IMR-90 (cell line): ENCODE measurements at regions not wholly inside any gene's neighbourhood (a gene's known extent, or its start where the extent isn't known, plus 50 kb on each side); places are given as distances from the start of the nearest gene placed in this dataset.

Experiments
- ATAC-seq: fragments of 200-7000 bp; cut with Tn5 transposase; 2 replicates; pipeline ENCODE4 v1.9.1; 2020; ENCODE audit warnings: low read depth, mild to moderate bottlenecking, moderate library complexity
- BruUV-seq: library from RNA; stranded (reverse); fragments of 400-500 nt; replicated peaks from 2 replicates; lab custom pipeline; 2021; lab: Mats Ljungman, UMichigan
- CTCF ChIA-PET: fragments of 300-600 bp; formaldehyde crosslinking; extraction: SDS; loops from one replicate; lab custom pipeline; 2021; ENCODE audit warnings: antibody characterized with exemption; lab: Yijun Ruan, JAX
- POLR2A ChIA-PET: fragments of 300-600 bp; sonication (Branson Sonifier 250); formaldehyde crosslinking; loops from one replicate; lab custom pipeline; 2022; ENCODE audit warnings: antibody characterized with exemption; ENCODE audit not compliant: unreplicated experiment; lab: Charles Lee
- DNase-seq: peaks from one replicate; pipeline ENCODE4 v3.0.0; 2013
- H2AFZ ChIP-seq: replicated peaks from 2 replicates; pipeline ENCODE3; 2013; ENCODE audit warnings: low read length, mild to moderate bottlenecking; ENCODE audit not compliant: poor library complexity
- H2AK5ac ChIP-seq: 2 replicates; pipeline ENCODE4 v1.6.1; 2013; ENCODE audit warnings: low read depth, low read length, inconsistent platforms
- H2AK9ac ChIP-seq: replicated peaks from 2 replicates; pipeline ENCODE3; 2013; ENCODE audit warnings: mild to moderate bottlenecking, low read depth, low read length, moderate library complexity; ENCODE audit not compliant: poor library complexity
- H2BK120ac ChIP-seq: 2 replicates; pipeline ENCODE4 v1.6.1; 2013; ENCODE audit warnings: low read depth, low read length, inconsistent platforms
- H2BK15ac ChIP-seq: 3 replicates; pipeline ENCODE4 v1.6.1; 2013; ENCODE audit warnings: low read depth, low read length, inconsistent platforms
- H2BK20ac ChIP-seq: 2 replicates; pipeline ENCODE4 v1.6.1; 2013; ENCODE audit warnings: low read depth, mild to moderate bottlenecking, inconsistent platforms, low read length, moderate library complexity
- H2BK5ac ChIP-seq: 2 replicates; pipeline ENCODE4 v1.6.1; 2013; ENCODE audit warnings: mild to moderate bottlenecking, low read depth, low read length, inconsistent platforms; ENCODE audit not compliant: poor library complexity, severe bottlenecking
- H3K14ac ChIP-seq: replicated peaks from 2 replicates; pipeline ENCODE4 v1.6.1; 2013; ENCODE audit warnings: low read depth, low read length, inconsistent platforms
- H3K18ac ChIP-seq: 2 replicates; pipeline ENCODE4 v1.6.1; 2013; ENCODE audit warnings: low read depth, low read length, control low read depth
- H3K23ac ChIP-seq: 2 replicates; pipeline ENCODE4 v1.6.1; 2013; ENCODE audit warnings: low read depth, low read length, inconsistent platforms
- H3K27ac ChIP-seq: 2 replicates; pipeline ENCODE4 v1.5.1; 2013; ENCODE audit warnings: mild to moderate bottlenecking, control low read depth, low read length; ENCODE audit not compliant: insufficient read depth
- H3K27me3 ChIP-seq: 2 replicates; pipeline ENCODE4 v1.6.1; 2013; ENCODE audit warnings: low read length; ENCODE audit not compliant: control insufficient read depth, insufficient read depth
- H3K36me3 ChIP-seq: 2 replicates; pipeline ENCODE4 v1.6.1; 2013; ENCODE audit warnings: low read length, mixed read lengths; ENCODE audit not compliant: control insufficient read depth, insufficient read depth
- H3K4ac ChIP-seq: 2 replicates; pipeline ENCODE4 v1.6.1; 2013; ENCODE audit warnings: low read depth, low read length, inconsistent platforms
- H3K4me1 ChIP-seq: 2 replicates; pipeline ENCODE4 v1.6.1; 2013; ENCODE audit warnings: low read length, mixed read lengths; ENCODE audit not compliant: control insufficient read depth, insufficient read depth
- H3K4me2 ChIP-seq: 2 replicates; pipeline ENCODE4 v1.6.1; 2013; ENCODE audit warnings: low read depth, mild to moderate bottlenecking, control low read depth, low read length, moderate library complexity
- H3K4me3 ChIP-seq: 2 replicates; pipeline ENCODE4 v1.5.1; 2013; ENCODE audit warnings: low read depth, mild to moderate bottlenecking, control low read depth, low read length, moderate library complexity; ENCODE audit not compliant: insufficient read depth
- H3K56ac ChIP-seq: 2 replicates; pipeline ENCODE4 v1.6.1; 2013; ENCODE audit warnings: low read length, inconsistent platforms; ENCODE audit not compliant: insufficient read depth; ENCODE audit errors: extremely low read depth
- H3K79me1 ChIP-seq, 2 experiments: 2 replicates each; pipeline ENCODE4 v1.6.1; 2013; ENCODE audit warnings: low read length in 2 of 2, inconsistent platforms in 1 of 2, low read depth in 1 of 2
- H3K9ac ChIP-seq: 2 replicates; pipeline ENCODE4 v1.6.1; 2013; ENCODE audit warnings: low read depth, low read length, control low read depth
- H3K9me1 ChIP-seq: 2 replicates; pipeline ENCODE4 v1.6.1; 2013; ENCODE audit warnings: low read length, inconsistent platforms; ENCODE audit not compliant: insufficient read depth
- H3K9me3 ChIP-seq: 2 replicates; pipeline ENCODE4 v1.6.1; 2013; ENCODE audit warnings: low read length; ENCODE audit not compliant: control insufficient read depth, insufficient read depth
- H4K20me1 ChIP-seq: 2 replicates; pipeline ENCODE4 v1.6.1; 2013; ENCODE audit warnings: low read length, inconsistent platforms; ENCODE audit not compliant: insufficient read depth
- H4K5ac ChIP-seq: 2 replicates; pipeline ENCODE4 v1.6.1; 2013; ENCODE audit warnings: mild to moderate bottlenecking, low read depth, low read length, control low read depth
- H4K8ac ChIP-seq, 2 experiments: 2 replicates each; pipeline ENCODE4 v1.6.1; 2013; ENCODE audit warnings: low read depth in 2 of 2, low read length in 2 of 2, control low read depth in 1 of 2, inconsistent platforms in 1 of 2
- H4K91ac ChIP-seq: 2 replicates; pipeline ENCODE4 v1.6.1; 2013; ENCODE audit warnings: low read depth, low read length, inconsistent platforms; ENCODE audit not compliant: insufficient read depth
- BHLHE40 ChIP-seq: fragments of 150-350 bp; IDR thresholded peaks from 2 replicates; pipeline ENCODE4 v1.6.1; 2016; ENCODE audit warnings: mild to moderate bottlenecking, low read depth, low read length
- CEBPB ChIP-seq: IDR thresholded peaks from 2 replicates; pipeline ENCODE4 v1.6.1; 2012; ENCODE audit warnings: low read depth, low read length, improper control_type of control experiment
- CHD1 ChIP-seq: IDR thresholded peaks from 2 replicates; pipeline ENCODE4 v1.6.1; 2012; ENCODE audit warnings: low read depth, low read length, improper control_type of control experiment
- FOS ChIP-seq: fragments of 150-350 bp; IDR thresholded peaks from 2 replicates; pipeline ENCODE4 v1.6.1; 2016; ENCODE audit warnings: low read depth, low read length
- MAFK ChIP-seq: IDR thresholded peaks from 2 replicates; pipeline ENCODE4 v1.6.1; 2012; ENCODE audit warnings: low read depth, low read length, improper control_type of control experiment
- MAZ ChIP-seq: IDR thresholded peaks from 2 replicates; pipeline ENCODE4 v1.6.1; 2012; ENCODE audit warnings: low read depth, mild to moderate bottlenecking, low read length, improper control_type of control experiment, moderate library complexity, borderline replicate concordance
- MXI1 ChIP-seq: IDR thresholded peaks from 2 replicates; pipeline ENCODE4 v1.6.1; 2012; ENCODE audit warnings: low read depth, mild to moderate bottlenecking, low read length, moderate library complexity, borderline replicate concordance
- NFE2L2 ChIP-seq: fragments of 150-350 bp; IDR thresholded peaks from 2 replicates; pipeline ENCODE4 v1.6.1; 2016; ENCODE audit warnings: low read depth, mild to moderate bottlenecking, low read length
- POLR2A ChIP-seq: IDR thresholded peaks from 2 replicates; pipeline ENCODE4 v1.6.1; 2012; ENCODE audit warnings: mild to moderate bottlenecking, low read depth, low read length
- RAD21 ChIP-seq: IDR thresholded peaks from 2 replicates; pipeline ENCODE4 v1.6.1; 2012; ENCODE audit warnings: low read length, improper control_type of control experiment
- RCOR1 ChIP-seq: IDR thresholded peaks from 2 replicates; pipeline ENCODE4 v1.6.1; 2012; ENCODE audit warnings: mild to moderate bottlenecking, low read length, improper control_type of control experiment; ENCODE audit not compliant: insufficient replicate concordance
- RFX5 ChIP-seq: IDR thresholded peaks from 2 replicates; pipeline ENCODE4 v1.8.0; 2012; ENCODE audit warnings: low read depth, mild to moderate bottlenecking, low read length, moderate library complexity
- SMC3 ChIP-seq: fragments of 150-350 bp; IDR thresholded peaks from 2 replicates; pipeline ENCODE4 v1.6.1; 2016; ENCODE audit warnings: low read depth, mild to moderate bottlenecking, antibody characterized with exemption, low read length, moderate library complexity
- WGBS, 2 experiments: methylation state at CpG; one replicate each; pipeline versions ENCODE4 v1.1.5 to v1.1.7; 2013; ENCODE audit warnings: missing lambda C conversion rate in 2 of 2; ENCODE audit not compliant: insufficient read length in 1 of 2; ENCODE audit errors: extremely low coverage in 2 of 2; 5-methylcytosine and 5-hydroxymethylcytosine counted together
- dilution Hi-C: fragments of 300-500 bp; cut with HindIII; formaldehyde crosslinking; loops from one replicate; pipeline ENCODE4 v1.14.3; 2018; ENCODE audit warnings: low sequenced_read_pairs; ENCODE audit not compliant: unreplicated experiment
- in situ Hi-C: fragments of 300-500 bp; cut with MboI; formaldehyde crosslinking; loops from 3 replicates; pipeline ENCODE4 v1.14.3; 2019; ENCODE audit warnings: low sequenced_read_pairs, inconsistent platforms, mixed read lengths
- intact Hi-C: fragments of 100-400 bp; cut with micrococcal nuclease; formaldehyde crosslinking; loops from 2 replicates; pipeline ENCODE4 v1.10.0; 2022
- TF ChIP-seq, protein P1 (sequence below): fragments of 150-350 bp; IDR thresholded peaks from 2 replicates; pipeline ENCODE4 v1.6.1; 2017; ENCODE audit warnings: mild to moderate bottlenecking, antibody characterized with exemption, low read length, low read depth
- TF ChIP-seq, protein P2 (sequence below): conservative IDR thresholded peaks from 2 replicates; pipeline ENCODE4 v1.5.1; 2012; ENCODE audit warnings: mild to moderate bottlenecking, low read depth, low read length, improper control_type of control experiment
- TF ChIP-seq, protein P3 (sequence below): fragments of 150-350 bp; IDR thresholded peaks from 2 replicates; pipeline ENCODE4 v1.6.1; 2016; ENCODE audit warnings: low read depth, mild to moderate bottlenecking, low read length, moderate library complexity, borderline replicate concordance

GRCh38 chr9:89712283-89712682 lies 107.5 kb downstream of the GADD45G start:
- Histone ChIP-seq H2BK20ac (no peak overlapping the region), H3K4ac (no peak overlapping the region), H2AK5ac (no peak overlapping the region), H3K9me3 (no peaks in the 10 kb centered on the region), H3K9ac (no peak overlapping the region), H3K4me1 (no peaks in the 10 kb centered on the region), H3K79me1 (no peaks in the 10 kb centered on the region), H2AFZ (no peak overlapping the region), H3K27me3 (no peaks in the 10 kb centered on the region), H4K5ac (no peak overlapping the region), H2BK5ac (no peak overlapping the region), H3K4me3 (no peak overlapping the region), H4K91ac (no peak overlapping the region), H3K4me2 (no peak overlapping the region), H3K36me3 (no peaks in the 10 kb centered on the region), H3K23ac (no peak overlapping the region), H4K8ac (no peak overlapping the region), H3K56ac (no peak overlapping the region), H3K9me1 (no peaks in the 10 kb centered on the region), H3K18ac (no peak overlapping the region), H4K20me1 (no peaks in the 10 kb centered on the region), H2BK120ac (no peak overlapping the region), H2BK15ac (no peak overlapping the region), H3K27ac (no peak overlapping the region), H3K14ac (no peak overlapping the region), H2AK9ac (no peak overlapping the region)
- POLR2A ChIA-PET, result no interaction called here
- DNase-seq, result no peak
- CTCF ChIA-PET, result no interaction called here
- TF ChIP-seq, protein P1, sequence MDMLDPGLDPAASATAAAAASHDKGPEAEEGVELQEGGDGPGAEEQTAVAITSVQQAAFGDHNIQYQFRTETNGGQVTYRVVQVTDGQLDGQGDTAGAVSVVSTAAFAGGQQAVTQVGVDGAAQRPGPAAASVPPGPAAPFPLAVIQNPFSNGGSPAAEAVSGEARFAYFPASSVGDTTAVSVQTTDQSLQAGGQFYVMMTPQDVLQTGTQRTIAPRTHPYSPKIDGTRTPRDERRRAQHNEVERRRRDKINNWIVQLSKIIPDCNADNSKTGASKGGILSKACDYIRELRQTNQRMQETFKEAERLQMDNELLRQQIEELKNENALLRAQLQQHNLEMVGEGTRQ, result no peak
- no peak for TF ChIP-seq RFX5
- no peak for TF ChIP-seq CEBPB
- no peak for TF ChIP-seq CHD1
- TF ChIP-seq, protein P2, sequence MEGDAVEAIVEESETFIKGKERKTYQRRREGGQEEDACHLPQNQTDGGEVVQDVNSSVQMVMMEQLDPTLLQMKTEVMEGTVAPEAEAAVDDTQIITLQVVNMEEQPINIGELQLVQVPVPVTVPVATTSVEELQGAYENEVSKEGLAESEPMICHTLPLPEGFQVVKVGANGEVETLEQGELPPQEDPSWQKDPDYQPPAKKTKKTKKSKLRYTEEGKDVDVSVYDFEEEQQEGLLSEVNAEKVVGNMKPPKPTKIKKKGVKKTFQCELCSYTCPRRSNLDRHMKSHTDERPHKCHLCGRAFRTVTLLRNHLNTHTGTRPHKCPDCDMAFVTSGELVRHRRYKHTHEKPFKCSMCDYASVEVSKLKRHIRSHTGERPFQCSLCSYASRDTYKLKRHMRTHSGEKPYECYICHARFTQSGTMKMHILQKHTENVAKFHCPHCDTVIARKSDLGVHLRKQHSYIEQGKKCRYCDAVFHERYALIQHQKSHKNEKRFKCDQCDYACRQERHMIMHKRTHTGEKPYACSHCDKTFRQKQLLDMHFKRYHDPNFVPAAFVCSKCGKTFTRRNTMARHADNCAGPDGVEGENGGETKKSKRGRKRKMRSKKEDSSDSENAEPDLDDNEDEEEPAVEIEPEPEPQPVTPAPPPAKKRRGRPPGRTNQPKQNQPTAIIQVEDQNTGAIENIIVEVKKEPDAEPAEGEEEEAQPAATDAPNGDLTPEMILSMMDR, result no peak
- TF ChIP-seq, protein P3, sequence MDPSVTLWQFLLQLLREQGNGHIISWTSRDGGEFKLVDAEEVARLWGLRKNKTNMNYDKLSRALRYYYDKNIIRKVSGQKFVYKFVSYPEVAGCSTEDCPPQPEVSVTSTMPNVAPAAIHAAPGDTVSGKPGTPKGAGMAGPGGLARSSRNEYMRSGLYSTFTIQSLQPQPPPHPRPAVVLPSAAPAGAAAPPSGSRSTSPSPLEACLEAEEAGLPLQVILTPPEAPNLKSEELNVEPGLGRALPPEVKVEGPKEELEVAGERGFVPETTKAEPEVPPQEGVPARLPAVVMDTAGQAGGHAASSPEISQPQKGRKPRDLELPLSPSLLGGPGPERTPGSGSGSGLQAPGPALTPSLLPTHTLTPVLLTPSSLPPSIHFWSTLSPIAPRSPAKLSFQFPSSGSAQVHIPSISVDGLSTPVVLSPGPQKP, result no peak
- no peak for TF ChIP-seq MXI1
- no peak for TF ChIP-seq NFE2L2
- TF ChIP-seq RCOR1, result no peak
- no peak for TF ChIP-seq MAZ
- no peak for TF ChIP-seq SMC3
- TF ChIP-seq BHLHE40, result no peak
- TF ChIP-seq FOS, result no peak
- no peak for TF ChIP-seq RAD21
- TF ChIP-seq POLR2A, result no peak
- no peak for TF ChIP-seq MAFK
- in situ Hi-C loops (no loop called here), intact Hi-C loops (no loop called here), dilution Hi-C loops (no loop called here)
- no CpG with 5 or more reads among the region's 5 CpGs for WGBS, 2 experiments
- no peak for ATAC-seq
- no TSS peak for BruUV-seq
